ENCODE measurements at regions not wholly inside any gene's neighbourhood (a gene's known extent, or its start where the extent isn't known, plus 50 kb on each side); places are given as distances from the start of the nearest gene placed in this dataset.

DNA sequence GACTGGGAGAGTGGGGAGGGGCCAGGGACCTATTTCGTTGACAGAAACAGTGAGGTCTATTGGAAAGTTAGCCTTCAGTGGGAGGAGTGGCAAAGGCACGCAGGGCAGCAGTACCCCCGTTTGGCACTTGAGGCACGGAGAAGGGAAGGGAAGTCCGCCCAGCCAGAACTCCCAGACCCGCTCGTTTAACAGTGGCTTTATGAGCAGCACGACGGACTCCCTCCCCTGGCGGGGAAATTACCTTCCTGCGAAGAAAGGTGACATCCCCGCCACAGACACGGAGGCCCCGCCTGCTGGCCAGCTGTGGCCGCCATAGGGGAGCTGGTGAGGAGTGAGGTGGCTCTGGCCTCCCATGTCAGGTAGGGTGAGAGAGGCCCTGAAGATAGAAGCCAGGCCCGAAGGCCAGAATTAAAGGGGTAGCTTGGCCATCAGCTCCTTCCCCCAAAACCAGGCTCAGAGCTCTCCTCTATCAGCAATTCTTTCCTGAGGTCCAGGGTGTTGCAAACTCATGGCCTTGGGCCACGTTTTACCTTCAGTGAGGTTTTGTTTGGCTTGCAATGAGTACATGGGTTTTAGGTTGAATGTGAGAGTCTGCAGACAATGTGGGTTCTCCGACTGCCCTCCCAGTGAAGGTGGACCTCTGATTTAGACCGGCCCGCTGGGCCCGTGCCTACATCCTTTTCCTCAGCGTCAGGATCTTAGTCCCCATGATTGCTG, 123.7 kb downstream of the MRPL14 start (continued):
- TF ChIP-seq, protein P1, sequence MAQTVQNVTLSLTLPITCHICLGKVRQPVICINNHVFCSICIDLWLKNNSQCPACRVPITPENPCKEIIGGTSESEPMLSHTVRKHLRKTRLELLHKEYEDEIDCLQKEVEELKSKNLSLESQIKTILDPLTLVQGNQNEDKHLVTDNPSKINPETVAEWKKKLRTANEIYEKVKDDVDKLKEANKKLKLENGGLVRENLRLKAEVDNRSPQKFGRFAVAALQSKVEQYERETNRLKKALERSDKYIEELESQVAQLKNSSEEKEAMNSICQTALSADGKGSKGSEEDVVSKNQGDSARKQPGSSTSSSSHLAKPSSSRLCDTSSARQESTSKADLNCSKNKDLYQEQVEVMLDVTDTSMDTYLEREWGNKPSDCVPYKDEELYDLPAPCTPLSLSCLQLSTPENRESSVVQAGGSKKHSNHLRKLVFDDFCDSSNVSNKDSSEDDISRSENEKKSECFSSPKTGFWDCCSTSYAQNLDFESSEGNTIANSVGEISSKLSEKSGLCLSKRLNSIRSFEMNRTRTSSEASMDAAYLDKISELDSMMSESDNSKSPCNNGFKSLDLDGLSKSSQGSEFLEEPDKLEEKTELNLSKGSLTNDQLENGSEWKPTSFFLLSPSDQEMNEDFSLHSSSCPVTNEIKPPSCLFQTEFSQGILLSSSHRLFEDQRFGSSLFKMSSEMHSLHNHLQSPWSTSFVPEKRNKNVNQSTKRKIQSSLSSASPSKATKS (CRISPR knock-in tag; IDR thresholded peaks at IDR 0.05): no peak
- TF ChIP-seq, protein P2, sequence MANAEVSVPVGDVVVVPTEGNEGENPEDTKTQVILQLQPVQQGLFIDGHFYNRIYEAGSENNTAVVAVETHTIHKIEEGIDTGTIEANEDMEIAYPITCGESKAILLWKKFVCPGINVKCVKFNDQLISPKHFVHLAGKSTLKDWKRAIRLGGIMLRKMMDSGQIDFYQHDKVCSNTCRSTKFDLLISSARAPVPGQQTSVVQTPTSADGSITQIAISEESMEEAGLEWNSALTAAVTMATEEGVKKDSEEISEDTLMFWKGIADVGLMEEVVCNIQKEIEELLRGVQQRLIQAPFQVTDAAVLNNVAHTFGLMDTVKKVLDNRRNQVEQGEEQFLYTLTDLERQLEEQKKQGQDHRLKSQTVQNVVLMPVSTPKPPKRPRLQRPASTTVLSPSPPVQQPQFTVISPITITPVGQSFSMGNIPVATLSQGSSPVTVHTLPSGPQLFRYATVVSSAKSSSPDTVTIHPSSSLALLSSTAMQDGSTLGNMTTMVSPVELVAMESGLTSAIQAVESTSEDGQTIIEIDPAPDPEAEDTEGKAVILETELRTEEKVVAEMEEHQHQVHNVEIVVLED (CRISPR knock-in tag; IDR thresholded peaks at IDR 0.05; ENCODE audit: borderline replicate concordance): peak; percentile 39; the same call in 1 of the 2 replicates
- TF ChIP-seq ZNF749 (CRISPR knock-in tag; IDR thresholded peaks at IDR 0.05; ENCODE audit: borderline replicate concordance): no peak
- no peak for TF ChIP-seq ARNT2 (CRISPR knock-in tag; IDR thresholded peaks at IDR 0.05; ENCODE audit: low read depth)
- TF ChIP-seq NCOA1 (CRISPR knock-in tag; IDR thresholded peaks at IDR 0.05): no peak
- TF ChIP-seq ELF3 (CRISPR knock-in tag; IDR thresholded peaks at IDR 0.05): peak; percentile 19; the same call in 1 of the 2 replicates
- no peak for TF ChIP-seq GATAD2A (CRISPR knock-in tag; IDR thresholded peaks at IDR 0.05)
- 0 out of 2 replicates have a peak, but pooled peaks have one; percentile 55 for TF ChIP-seq ZNF136 (CRISPR knock-in tag; IDR thresholded peaks at IDR 0.05; ENCODE audit: low read depth)
- TF ChIP-seq MATR3 (CRISPR knock-in tag; IDR thresholded peaks at IDR 0.05): no peak
- TF ChIP-seq, protein P3, sequence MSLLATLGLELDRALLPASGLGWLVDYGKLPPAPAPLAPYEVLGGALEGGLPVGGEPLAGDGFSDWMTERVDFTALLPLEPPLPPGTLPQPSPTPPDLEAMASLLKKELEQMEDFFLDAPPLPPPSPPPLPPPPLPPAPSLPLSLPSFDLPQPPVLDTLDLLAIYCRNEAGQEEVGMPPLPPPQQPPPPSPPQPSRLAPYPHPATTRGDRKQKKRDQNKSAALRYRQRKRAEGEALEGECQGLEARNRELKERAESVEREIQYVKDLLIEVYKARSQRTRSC (CRISPR knock-in tag; IDR thresholded peaks at IDR 0.05; ENCODE audit: low read depth): no peak
- TF ChIP-seq U2AF2 (IDR thresholded peaks at IDR 0.05; ENCODE audit: low read depth, low read length): no peak
- TF ChIP-seq KLF13 (CRISPR knock-in tag; IDR thresholded peaks at IDR 0.05): no peak
- TF ChIP-seq NFIB (CRISPR knock-in tag; IDR thresholded peaks at IDR 0.05; ENCODE audit: borderline replicate concordance): no peak
- TF ChIP-seq ZBTB7A (CRISPR knock-in tag; IDR thresholded peaks at IDR 0.05): no peak
- TF ChIP-seq ZFP90 (CRISPR knock-in tag; IDR thresholded peaks at IDR 0.05; ENCODE audit: borderline replicate concordance): no peak
- no peak for TF ChIP-seq SMARCC2 (IDR thresholded peaks at IDR 0.05)
- TF ChIP-seq, protein P4, sequence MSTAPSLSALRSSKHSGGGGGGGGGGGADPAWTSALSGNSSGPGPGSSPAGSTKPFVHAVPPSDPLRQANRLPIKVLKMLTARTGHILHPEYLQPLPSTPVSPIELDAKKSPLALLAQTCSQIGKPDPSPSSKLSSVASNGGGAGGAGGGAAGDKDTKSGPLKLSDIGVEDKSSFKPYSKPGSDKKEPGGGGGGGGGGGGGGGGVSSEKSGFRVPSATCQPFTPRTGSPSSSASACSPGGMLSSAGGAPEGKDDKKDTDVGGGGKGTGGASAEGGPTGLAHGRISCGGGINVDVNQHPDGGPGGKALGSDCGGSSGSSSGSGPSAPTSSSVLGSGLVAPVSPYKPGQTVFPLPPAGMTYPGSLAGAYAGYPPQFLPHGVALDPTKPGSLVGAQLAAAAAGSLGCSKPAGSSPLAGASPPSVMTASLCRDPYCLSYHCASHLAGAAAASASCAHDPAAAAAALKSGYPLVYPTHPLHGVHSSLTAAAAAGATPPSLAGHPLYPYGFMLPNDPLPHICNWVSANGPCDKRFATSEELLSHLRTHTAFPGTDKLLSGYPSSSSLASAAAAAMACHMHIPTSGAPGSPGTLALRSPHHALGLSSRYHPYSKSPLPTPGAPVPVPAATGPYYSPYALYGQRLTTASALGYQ (CRISPR knock-in tag; IDR thresholded peaks at IDR 0.05): no peak
- no peak for TF ChIP-seq PRMT3 (CRISPR knock-in tag; IDR thresholded peaks at IDR 0.05; ENCODE audit: borderline replicate concordance, low read depth)
- TF ChIP-seq ZSCAN25 (CRISPR knock-in tag; IDR thresholded peaks at IDR 0.05): 0 out of 2 replicates have a peak, but pooled peaks have one; percentile 56
- TF ChIP-seq, protein P5, sequence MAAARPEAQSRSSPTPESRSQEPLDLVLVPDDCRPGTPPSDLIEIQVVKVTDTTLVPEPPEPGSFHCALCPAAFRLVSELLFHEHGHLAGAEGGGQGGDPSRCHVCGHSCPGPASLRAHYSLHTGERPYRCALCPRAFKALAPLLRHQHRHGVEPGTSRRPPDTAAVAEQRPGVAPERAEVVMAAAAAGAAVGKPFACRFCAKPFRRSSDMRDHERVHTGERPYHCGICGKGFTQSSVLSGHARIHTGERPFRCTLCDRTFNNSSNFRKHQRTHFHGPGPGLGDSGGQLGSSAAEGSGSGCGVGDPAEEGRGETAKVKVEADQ (CRISPR knock-in tag; IDR thresholded peaks at IDR 0.05; ENCODE audit: borderline replicate concordance): 0 out of 2 replicates have a peak, but pooled peaks have one; percentile 55
- TF ChIP-seq KAT8 (CRISPR knock-in tag; IDR thresholded peaks at IDR 0.05): 0 out of 2 replicates have a peak, but pooled peaks have one; percentile 28
- no peak for TF ChIP-seq SOX5 (CRISPR knock-in tag; IDR thresholded peaks at IDR 0.05; ENCODE audit: borderline replicate concordance)
